ENCODE measurements at regions not wholly inside any gene's neighbourhood (a gene's known extent, or its start where the extent isn't known, plus 50 kb on each side); places are given as distances from the start of the nearest gene placed in this dataset.

GRCh38 chr6:6704103-6705060, 115.9 kb downstream of the LY86 start:
- DNase-seq (ENCODE audit: low spot score), result no peak

- DNase-seq (ENCODE audit: low spot score), result no peak
These were observed 116.5 kb downstream of the LY86 start for GRCh38 chr6:6705061-6705425.

- DNase-seq (ENCODE audit: low spot score), result no peak
These were observed 117.6 kb downstream of the LY86 start for GRCh38 chr6:6705915-6706675.

GRCh38 chr6:6707143-6707542, 118.6 kb downstream of the LY86 start:
- no peak for DNase-seq (ENCODE audit: low spot score)

- DNase-seq (ENCODE audit: low spot score), result no peak
These were observed 120.6 kb downstream of the LY86 start for GRCh38 chr6:6709106-6709505.

GRCh38 chr6:6711031-6711785, 122.7 kb downstream of the LY86 start:
- no peak for DNase-seq (ENCODE audit: low spot score)

- DNase-seq (ENCODE audit: low spot score), result peak; percentile 32
These were observed 123.4 kb downstream of the LY86 start for GRCh38 chr6:6711832-6712448.

GRCh38 chr6:6712449-6713403, 124.2 kb downstream of the LY86 start:
- DNase-seq (ENCODE audit: low spot score), result no peak

- no peak for DNase-seq (ENCODE audit: low spot score)
These were observed 125.1 kb downstream of the LY86 start for GRCh38 chr6:6713657-6714056.

- no peak for DNase-seq (ENCODE audit: low spot score)
These were observed 125.8 kb downstream of the LY86 start for GRCh38 chr6:6714118-6714897.

- no peak for DNase-seq (ENCODE audit: low spot score)
These were observed 126.4 kb downstream of the LY86 start for GRCh38 chr6:6714953-6715352.

GRCh38 chr6:6715465-6715864, 126.9 kb downstream of the LY86 start:
- no peak for DNase-seq (ENCODE audit: low spot score)

- no peak for DNase-seq (ENCODE audit: low spot score)
These were observed 128.7 kb downstream of the LY86 start for GRCh38 chr6:6716998-6717763.

- DNase-seq (ENCODE audit: low spot score), result no peak
These were observed 129.4 kb downstream of the LY86 start for GRCh38 chr6:6717953-6718352.

GRCh38 chr6:6721606-6722005, 133.1 kb downstream of the LY86 start:
- no peak for DNase-seq (ENCODE audit: low spot score)

- no peak for DNase-seq (ENCODE audit: low spot score)
These were observed 133.7 kb downstream of the LY86 start for GRCh38 chr6:6722195-6722594.

GRCh38 chr6:6723361-6723760, 134.8 kb downstream of the LY86 start:
- no peak for DNase-seq (ENCODE audit: low spot score)

GRCh38 chr6:6723921-6724538, 135.5 kb downstream of the LY86 start:
- DNase-seq (ENCODE audit: low spot score), result no peak

Data from germinal center (tissue), 1 donor.